ENCODE measurements at regions not wholly inside any gene's neighbourhood (a gene's known extent, or its start where the extent isn't known, plus 50 kb on each side); places are given as distances from the start of the nearest gene placed in this dataset.

- Mint-ChIP-seq H3K4me3 (ENCODE audit: unreplicated experiment) (no peak overlapping the region), H3K9me3 (ENCODE audit: unreplicated experiment) (no peaks in the 10 kb centered on the region), H3K4me1 (ENCODE audit: insufficient read depth, unreplicated experiment) (no peaks in the 10 kb centered on the region), H3K36me3 (ENCODE audit: insufficient read depth, unreplicated experiment) (no peaks in the 10 kb centered on the region), H3K27me3 (ENCODE audit: insufficient read depth, unreplicated experiment) (peaks cover 60% of the 10 kb centered on the region), H3K27ac (ENCODE audit: low read depth, unreplicated experiment) (no peak overlapping the region)
- no peak for DNase-seq (ENCODE audit: unreplicated experiment)
- ChIA-PET POLR2A (no interaction called here), CTCF (no interaction called here)
- BruUV-seq (replicated peaks) = no TSS peak
- no peak for TF ChIP-seq CTCF (IDR thresholded peaks at IDR 0.05; ENCODE audit: unreplicated experiment)
- intact Hi-C loops (cut with micrococcal nuclease) = no loop called here
Measured at GRCh38 chrX:15191830-15192229, 78.1 kb downstream of the ASB9 start.

- ChIA-PET CTCF (no interaction called here), POLR2A (no interaction called here)
- H3K27me3 Mint-ChIP-seq (ENCODE audit: insufficient read depth, unreplicated experiment) = peaks cover 73% of the 10 kb centered on the region
- no peaks in the 10 kb centered on the region for H3K9me3 Mint-ChIP-seq (ENCODE audit: unreplicated experiment)
- no peaks in the 10 kb centered on the region for H3K36me3 Mint-ChIP-seq (ENCODE audit: insufficient read depth, unreplicated experiment)
- no peak overlapping the region for H3K4me3 Mint-ChIP-seq (ENCODE audit: unreplicated experiment)
- no TSS peak for BruUV-seq (replicated peaks)
- no peak overlapping the region for H3K27ac Mint-ChIP-seq (ENCODE audit: low read depth, unreplicated experiment)
- intact Hi-C loops (cut with micrococcal nuclease) = no loop called here
- DNase-seq (ENCODE audit: unreplicated experiment) = no peak
- TF ChIP-seq CTCF (IDR thresholded peaks at IDR 0.05; ENCODE audit: unreplicated experiment) = no peak
- no peaks in the 10 kb centered on the region for H3K4me1 Mint-ChIP-seq (ENCODE audit: insufficient read depth, unreplicated experiment)
Measured at GRCh38 chrX:15188039-15188438, 81.8 kb downstream of the ASB9 start.

- Mint-ChIP-seq H3K4me3 (ENCODE audit: unreplicated experiment) (no peak overlapping the region), H3K36me3 (ENCODE audit: insufficient read depth, unreplicated experiment) (no peaks in the 10 kb centered on the region), H3K27ac (ENCODE audit: low read depth, unreplicated experiment) (no peak overlapping the region), H3K9me3 (ENCODE audit: unreplicated experiment) (no peaks in the 10 kb centered on the region), H3K27me3 (ENCODE audit: insufficient read depth, unreplicated experiment) (peaks cover 40% of the 10 kb centered on the region), H3K4me1 (ENCODE audit: insufficient read depth, unreplicated experiment) (no peaks in the 10 kb centered on the region)
- intact Hi-C loops (cut with micrococcal nuclease) = no loop called here
- no TSS peak for BruUV-seq (replicated peaks)
- TF ChIP-seq CTCF (IDR thresholded peaks at IDR 0.05; ENCODE audit: unreplicated experiment) = no peak
- ChIA-PET POLR2A (no interaction called here), CTCF (interaction anchor here (1.9 kb wide), 1 partner anchor 33 kb away, joined by 5 read pairs; no protein-coding TSS in a partner anchor)
- DNase-seq (ENCODE audit: unreplicated experiment) = no peak
Measured at GRCh38 chrX:15177316-15177715, 92.6 kb downstream of the ASB9 start.

- no peak for TF ChIP-seq CTCF (IDR thresholded peaks at IDR 0.05; ENCODE audit: unreplicated experiment)
- Mint-ChIP-seq H3K4me1 (ENCODE audit: insufficient read depth, unreplicated experiment) (no peaks in the 10 kb centered on the region), H3K36me3 (ENCODE audit: insufficient read depth, unreplicated experiment) (no peaks in the 10 kb centered on the region), H3K27ac (ENCODE audit: low read depth, unreplicated experiment) (no peak overlapping the region), H3K4me3 (ENCODE audit: unreplicated experiment) (no peak overlapping the region), H3K9me3 (ENCODE audit: unreplicated experiment) (no peaks in the 10 kb centered on the region), H3K27me3 (ENCODE audit: insufficient read depth, unreplicated experiment) (peaks cover 26% of the 10 kb centered on the region)
- ChIA-PET POLR2A (no interaction called here), CTCF (interaction anchor here (1.3 kb wide), 1 partner anchor 30 kb away, joined by 9 read pairs; no protein-coding TSS in a partner anchor)
- BruUV-seq (replicated peaks) = no TSS peak
- no peak for DNase-seq (ENCODE audit: unreplicated experiment)
- intact Hi-C loops (cut with micrococcal nuclease) = no loop called here
Measured at GRCh38 chrX:15173411-15173810, 96.5 kb downstream of the ASB9 start.

All from MCF 10A (cell line).